LNCAP (cell line): ENCODE measurements at regions not wholly inside any gene's neighbourhood (a gene's known extent, or its start where the extent isn't known, plus 50 kb on each side); places are given as distances from the start of the nearest gene placed in this dataset.

Experiments
- TF ChIP-seq, protein P1 (sequence below): fragments of 450-650 bp; IDR thresholded peaks from 2 replicates; pipeline ENCODE4 v1.5.1; 2017; ENCODE audit warnings: mild to moderate bottlenecking

DNA sequence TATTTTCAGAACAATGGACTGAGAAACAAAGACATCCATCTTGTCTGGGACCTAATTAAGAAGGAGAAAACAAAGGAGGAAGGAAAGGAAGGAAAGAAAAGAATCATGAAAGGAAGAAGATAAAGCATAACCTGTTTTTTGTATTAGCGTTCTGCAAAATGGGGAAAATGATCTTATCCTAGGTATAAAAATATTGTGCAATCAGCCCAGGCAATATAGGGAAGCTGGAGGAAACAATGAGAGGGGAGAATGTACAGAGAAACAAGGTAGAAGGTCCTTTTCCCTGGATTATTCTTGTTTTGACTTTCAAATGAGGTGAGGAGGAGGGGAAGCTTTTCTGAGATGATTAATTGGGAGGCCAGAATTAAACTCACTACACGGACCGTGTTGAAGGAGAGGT is 177.9 kb downstream of the COX7C start:
- TF ChIP-seq, protein P1, sequence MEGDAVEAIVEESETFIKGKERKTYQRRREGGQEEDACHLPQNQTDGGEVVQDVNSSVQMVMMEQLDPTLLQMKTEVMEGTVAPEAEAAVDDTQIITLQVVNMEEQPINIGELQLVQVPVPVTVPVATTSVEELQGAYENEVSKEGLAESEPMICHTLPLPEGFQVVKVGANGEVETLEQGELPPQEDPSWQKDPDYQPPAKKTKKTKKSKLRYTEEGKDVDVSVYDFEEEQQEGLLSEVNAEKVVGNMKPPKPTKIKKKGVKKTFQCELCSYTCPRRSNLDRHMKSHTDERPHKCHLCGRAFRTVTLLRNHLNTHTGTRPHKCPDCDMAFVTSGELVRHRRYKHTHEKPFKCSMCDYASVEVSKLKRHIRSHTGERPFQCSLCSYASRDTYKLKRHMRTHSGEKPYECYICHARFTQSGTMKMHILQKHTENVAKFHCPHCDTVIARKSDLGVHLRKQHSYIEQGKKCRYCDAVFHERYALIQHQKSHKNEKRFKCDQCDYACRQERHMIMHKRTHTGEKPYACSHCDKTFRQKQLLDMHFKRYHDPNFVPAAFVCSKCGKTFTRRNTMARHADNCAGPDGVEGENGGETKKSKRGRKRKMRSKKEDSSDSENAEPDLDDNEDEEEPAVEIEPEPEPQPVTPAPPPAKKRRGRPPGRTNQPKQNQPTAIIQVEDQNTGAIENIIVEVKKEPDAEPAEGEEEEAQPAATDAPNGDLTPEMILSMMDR = no peak

DNA sequence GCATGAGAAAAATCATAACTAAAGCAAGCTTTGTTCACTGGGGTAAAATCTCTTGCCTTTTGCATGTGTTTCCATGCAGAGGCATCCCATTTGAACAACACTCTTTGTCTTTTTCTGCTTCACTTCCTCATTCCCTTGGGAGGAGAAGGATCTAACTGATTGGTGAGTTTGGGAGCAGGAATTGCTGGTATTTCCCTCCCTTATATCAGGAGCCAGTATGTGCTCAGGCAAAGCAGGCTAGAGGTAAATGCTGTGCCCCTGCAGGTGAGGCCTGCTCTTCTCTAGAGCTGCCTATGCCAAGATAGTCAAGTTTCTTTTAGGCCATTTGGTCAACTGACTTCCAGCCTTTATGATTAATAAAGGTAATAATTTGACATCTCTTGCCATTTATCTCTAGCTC is 179.9 kb downstream of the COX7C start:
- TF ChIP-seq, protein P1 = no peak

DNA sequence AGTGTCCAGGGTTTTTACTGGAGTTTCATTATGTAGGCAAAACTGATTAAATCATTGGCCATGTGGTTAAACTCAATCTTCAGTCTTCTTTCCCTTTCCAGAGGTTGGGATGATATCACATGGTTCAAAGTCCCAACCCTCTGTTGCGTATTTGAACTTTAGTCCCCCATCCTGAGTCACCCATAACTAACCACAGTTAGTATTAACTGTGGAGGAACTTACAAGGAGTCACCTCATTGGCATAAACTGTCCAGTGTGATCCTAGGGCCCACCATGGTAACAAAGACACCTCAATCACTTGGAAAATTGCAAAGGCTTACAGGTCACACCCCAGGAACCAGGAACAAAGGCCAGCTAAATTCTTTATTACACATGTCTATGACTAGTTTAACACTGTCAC is 188.5 kb downstream of the COX7C start:
- TF ChIP-seq, protein P1 = no peak

DNA sequence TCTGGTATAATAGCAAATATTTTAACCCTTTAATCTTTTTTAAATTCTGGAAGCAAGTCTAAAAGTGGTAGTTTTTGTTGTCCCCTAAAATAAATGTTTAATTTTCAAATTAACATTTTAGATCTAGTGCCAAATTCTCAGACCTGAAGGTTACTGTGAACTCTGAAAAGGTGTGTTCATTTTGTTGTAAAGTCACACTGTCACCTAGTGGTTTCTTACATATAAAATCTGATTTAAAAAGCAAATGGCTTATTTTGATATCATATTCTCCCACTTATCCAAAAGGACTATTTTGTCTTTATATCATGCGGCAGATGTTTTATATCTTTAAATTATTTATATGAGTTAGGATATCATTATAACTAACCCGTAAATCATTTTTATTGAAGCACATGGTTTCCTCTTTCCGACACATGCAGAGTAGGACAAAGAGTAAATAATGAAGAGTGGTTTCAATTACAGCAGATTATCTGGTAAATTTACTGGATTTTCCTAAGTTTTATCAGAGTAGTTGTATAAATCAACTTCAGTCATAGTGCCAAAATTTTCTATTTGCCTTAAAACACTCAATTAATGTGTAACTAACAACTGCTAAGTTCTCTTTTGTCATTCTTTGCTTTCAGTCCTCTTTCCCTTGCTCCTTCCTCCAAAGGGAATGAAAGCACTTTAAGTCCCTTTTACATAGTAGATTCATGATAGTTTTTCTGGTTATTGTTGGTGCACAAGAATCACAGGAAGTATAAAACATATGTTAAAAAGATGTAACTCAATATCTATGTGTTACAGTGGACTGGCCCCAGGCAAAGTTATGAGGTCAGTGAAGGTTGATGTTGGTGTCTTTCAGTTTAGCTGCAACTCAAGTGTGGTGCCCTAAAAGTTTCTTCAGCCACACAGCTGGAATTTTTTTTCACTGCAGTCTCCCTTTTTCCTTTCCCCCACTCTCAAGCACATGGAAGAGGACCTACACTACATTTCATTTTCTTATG is 189.6 kb downstream of the COX7C start:
- TF ChIP-seq, protein P1 = no peak

DNA sequence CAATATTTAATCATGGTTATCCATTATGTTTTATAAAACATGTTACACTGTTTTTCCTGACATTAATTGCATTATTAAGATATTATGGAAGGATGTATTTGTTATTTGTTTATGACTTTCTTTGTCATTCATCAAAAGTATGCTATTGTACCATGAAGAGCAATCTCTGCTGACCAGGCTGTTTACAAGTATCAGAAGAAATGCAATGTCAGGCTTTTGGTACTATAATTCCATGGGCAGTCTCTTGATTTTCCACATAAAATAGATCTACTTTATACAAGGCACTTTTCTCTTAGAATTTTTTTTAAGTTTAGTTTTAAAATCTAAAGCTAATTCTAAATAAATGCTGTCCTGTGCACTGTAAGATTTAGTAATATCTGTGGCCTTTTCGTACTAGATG is 196.6 kb downstream of the COX7C start:
- TF ChIP-seq, protein P1 = no peak

DNA sequence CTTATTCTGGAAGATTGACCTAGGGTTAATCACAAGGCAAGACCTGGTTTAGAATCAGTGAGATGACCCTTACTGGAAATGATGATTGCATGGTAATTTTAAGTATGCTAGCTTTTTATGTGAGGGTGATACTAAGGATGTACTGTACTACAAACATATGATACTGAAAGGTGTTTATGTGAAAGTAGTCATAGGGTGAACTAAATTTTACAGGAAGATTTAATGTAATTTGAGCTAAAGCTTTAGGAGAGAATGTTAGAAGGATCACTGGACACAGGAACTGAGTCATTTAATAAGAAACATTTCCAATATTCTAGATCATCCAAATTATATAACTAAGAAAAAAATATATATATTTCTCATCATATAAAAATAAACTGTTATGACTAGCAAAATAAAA is 197.2 kb downstream of the COX7C start:
- TF ChIP-seq, protein P1 = no peak

DNA sequence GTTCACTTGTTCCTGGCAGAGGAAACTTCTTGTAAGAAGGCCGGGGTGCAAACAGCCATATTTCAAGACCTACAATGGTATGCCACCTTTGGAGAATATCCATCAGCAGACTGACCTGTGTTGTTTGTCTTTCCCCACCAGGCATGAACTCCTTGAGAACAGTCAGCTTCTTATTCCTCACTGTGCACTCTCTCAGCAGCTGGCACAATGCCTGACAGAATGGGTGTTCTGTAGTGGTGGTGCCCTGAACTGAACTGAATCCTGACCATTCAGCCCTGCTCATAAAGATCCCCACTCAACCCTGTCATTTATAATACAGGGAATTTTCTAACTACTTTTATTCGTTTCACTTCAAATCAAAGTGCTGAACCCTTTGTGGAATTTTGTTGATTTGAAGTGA is 206.9 kb downstream of the COX7C start:
- TF ChIP-seq, protein P1 = no peak
